Astrocyte (in vitro differentiated cells and primary cell): ENCODE measurements at regions not wholly inside any gene's neighbourhood (a gene's known extent, or its start where the extent isn't known, plus 50 kb on each side); places are given as distances from the start of the nearest gene placed in this dataset.

Source experiments
- DNase-seq: peaks from one replicate; pipeline ENCODE4 v3.0.0-alpha.2; 2010; ENCODE audit warnings: low read depth
- FAIRE-seq: peaks from 2 replicates; lab custom pipeline; 2011; peaks lifted over from hg19 to GRCh38; lab: Jason Lieb, UNC
- H2AFZ ChIP-seq: 2 replicates; pipeline ENCODE4 v1.6.0; 2012; ENCODE audit warnings: low read depth, low read length, inconsistent platforms
- H3K27ac ChIP-seq: 2 replicates; pipeline ENCODE4 v1.5.1; 2011; ENCODE audit warnings: low read depth, low read length, inconsistent platforms
- H3K27me3 ChIP-seq: 2 replicates; pipeline ENCODE4 v1.6.0; 2011; ENCODE audit warnings: low read length, inconsistent platforms; ENCODE audit not compliant: insufficient read depth
- H3K36me3 ChIP-seq: 2 replicates; pipeline ENCODE4 v1.5.1; 2011; ENCODE audit warnings: low read length, inconsistent platforms; ENCODE audit not compliant: insufficient read depth
- H3K4me1 ChIP-seq: 2 replicates; pipeline ENCODE4 v1.5.1; 2011; ENCODE audit warnings: low read length, inconsistent platforms; ENCODE audit not compliant: insufficient read depth
- H3K4me2 ChIP-seq: 2 replicates; pipeline ENCODE4 v1.6.0; 2012; ENCODE audit warnings: low read length, inconsistent platforms
- H3K4me3 ChIP-seq: 2 replicates; pipeline ENCODE4 v1.5.1; 2011; ENCODE audit warnings: low read depth, mild to moderate bottlenecking, low read length, inconsistent platforms; ENCODE audit not compliant: insufficient read depth
- H3K79me2 ChIP-seq: 2 replicates; pipeline ENCODE4 v1.6.0; 2012; ENCODE audit warnings: mild to moderate bottlenecking, low read length, inconsistent platforms; ENCODE audit not compliant: insufficient read depth
- H3K9ac ChIP-seq: 2 replicates; pipeline ENCODE4 v1.6.0; 2012; ENCODE audit warnings: mild to moderate bottlenecking, low read length, inconsistent platforms
- H3K9me3 ChIP-seq: 2 replicates; pipeline ENCODE4 v1.5.1; 2012; ENCODE audit warnings: low read depth, mild to moderate bottlenecking, low read length, inconsistent platforms; ENCODE audit not compliant: insufficient read depth
- H4K20me1 ChIP-seq: 2 replicates; pipeline ENCODE4 v1.6.0; 2012; ENCODE audit warnings: low read length, inconsistent platforms; ENCODE audit not compliant: insufficient read depth
- H3K27ac Mint-ChIP-seq: one replicate; pipeline ENCODE4 v1.8.0; 2021; ENCODE audit warnings: mild to moderate bottlenecking, mixed read lengths; ENCODE audit not compliant: unreplicated experiment
- H3K27me3 Mint-ChIP-seq: one replicate; pipeline ENCODE4 v1.8.0; 2021; ENCODE audit warnings: low read depth, mixed read lengths; ENCODE audit not compliant: unreplicated experiment
- H3K36me3 Mint-ChIP-seq: one replicate; pipeline ENCODE4 v1.8.0; 2021; ENCODE audit warnings: low read depth, mixed read lengths; ENCODE audit not compliant: unreplicated experiment
- H3K4me1 Mint-ChIP-seq: one replicate; pipeline ENCODE4 v1.8.0; 2021; ENCODE audit warnings: low read depth, mixed read lengths; ENCODE audit not compliant: unreplicated experiment
- H3K4me3 Mint-ChIP-seq: one replicate; pipeline ENCODE4 v1.8.0; 2021; ENCODE audit warnings: mild to moderate bottlenecking, moderate library complexity, mixed read lengths; ENCODE audit not compliant: unreplicated experiment
- H3K9me3 Mint-ChIP-seq: one replicate; pipeline ENCODE4 v1.8.0; 2021; ENCODE audit warnings: mild to moderate bottlenecking, mixed read lengths; ENCODE audit not compliant: unreplicated experiment
- CTCF ChIP-seq: IDR thresholded peaks from 2 replicates; pipeline ENCODE4 v1.5.1; 2011; ENCODE audit warnings: low read depth, mild to moderate bottlenecking, inconsistent platforms, low read length, moderate library complexity; ENCODE audit not compliant: insufficient read depth
- EZH2 ChIP-seq: IDR thresholded peaks from 2 replicates; pipeline ENCODE4 v1.6.1; 2012; ENCODE audit warnings: mild to moderate bottlenecking, low read length, inconsistent platforms; ENCODE audit not compliant: insufficient read depth

- H3K79me2 ChIP-seq: no peaks in the 10 kb centered on the region
- no peak overlapping the region for H3K4me3 ChIP-seq
- Mint-ChIP-seq H3K4me1 (peaks cover 33% of the 10 kb centered on the region), H3K4me3 (no peak overlapping the region), H3K9me3 (no peaks in the 10 kb centered on the region), H3K27me3 (no peaks in the 10 kb centered on the region), H3K27ac (peak overlapping the region; percentile 51), H3K36me3 (no peaks in the 10 kb centered on the region)
- H3K27ac ChIP-seq: no peak overlapping the region
- H3K4me1 ChIP-seq: no peaks in the 10 kb centered on the region
- TF ChIP-seq CTCF (no peak), EZH2 (no peak)
- FAIRE-seq: no peak
- DNase-seq: no peak
- H3K9ac ChIP-seq: no peak overlapping the region
- H3K9me3 ChIP-seq: peaks cover under 1% of the 10 kb centered on the region
- H3K27me3 ChIP-seq: no peaks in the 10 kb centered on the region
- no peaks in the 10 kb centered on the region for H3K36me3 ChIP-seq
- H3K4me2 ChIP-seq: no peak overlapping the region
- no peaks in the 10 kb centered on the region for H4K20me1 ChIP-seq
- no peak overlapping the region for H2AFZ ChIP-seq
These were observed 212.6 kb upstream of the HTR1E start for GRCh38 chr6:86724695-86725094.

GRCh38 chr6:86723729-86724128 is 213.6 kb upstream of the HTR1E start:
- Mint-ChIP-seq H3K4me3 (no peak overlapping the region), H3K9me3 (peaks cover 2% of the 10 kb centered on the region), H3K27ac (peak overlapping the region; percentile 91), H3K36me3 (no peaks in the 10 kb centered on the region), H3K27me3 (no peaks in the 10 kb centered on the region), H3K4me1 (peaks cover 31% of the 10 kb centered on the region)
- DNase-seq (no peak), FAIRE-seq (no peak)
- H3K4me1 ChIP-seq: no peaks in the 10 kb centered on the region
- no peaks in the 10 kb centered on the region for H4K20me1 ChIP-seq
- H3K79me2 ChIP-seq: no peaks in the 10 kb centered on the region
- no peaks in the 10 kb centered on the region for H3K36me3 ChIP-seq
- H3K4me2 ChIP-seq: no peak overlapping the region
- no peaks in the 10 kb centered on the region for H3K27me3 ChIP-seq
- H3K27ac ChIP-seq: no peak overlapping the region
- H2AFZ ChIP-seq: no peak overlapping the region
- peaks cover 2% of the 10 kb centered on the region for H3K9me3 ChIP-seq
- H3K9ac ChIP-seq: no peak overlapping the region
- TF ChIP-seq EZH2 (no peak), CTCF (no peak)
- no peak overlapping the region for H3K4me3 ChIP-seq

- Mint-ChIP-seq H3K27me3 (no peaks in the 10 kb centered on the region), H3K4me1 (peaks cover 31% of the 10 kb centered on the region), H3K36me3 (no peaks in the 10 kb centered on the region), H3K4me3 (no peak overlapping the region), H3K9me3 (peaks cover 2% of the 10 kb centered on the region), H3K27ac (peak overlapping the region; percentile 84)
- no peaks in the 10 kb centered on the region for H4K20me1 ChIP-seq
- DNase-seq: no peak
- no peak for FAIRE-seq
- H3K36me3 ChIP-seq: no peaks in the 10 kb centered on the region
- TF ChIP-seq EZH2 (no peak), CTCF (no peak)
- peaks cover 2% of the 10 kb centered on the region for H3K9me3 ChIP-seq
- H3K27me3 ChIP-seq: no peaks in the 10 kb centered on the region
- H3K4me1 ChIP-seq: no peaks in the 10 kb centered on the region
- H2AFZ ChIP-seq: no peak overlapping the region
- H3K9ac ChIP-seq: no peak overlapping the region
- H3K79me2 ChIP-seq: no peaks in the 10 kb centered on the region
- no peak overlapping the region for H3K27ac ChIP-seq
- H3K4me2 ChIP-seq: no peak overlapping the region
- H3K4me3 ChIP-seq: no peak overlapping the region
These were observed 214.2 kb upstream of the HTR1E start for GRCh38 chr6:86723151-86723550.
